GM18519 (cell line): ENCODE measurements at regions not wholly inside any gene's neighbourhood (a gene's known extent, or its start where the extent isn't known, plus 50 kb on each side); places are given as distances from the start of the nearest gene placed in this dataset.

Experiments used
- ATAC-seq: cut with Tn5 transposase; IDR thresholded peaks from one replicate; pipeline ENCODE4 v1.9.1; 2021; ENCODE audit warnings: mild to moderate bottlenecking, moderate library complexity; ENCODE audit not compliant: unreplicated experiment, low FRiP score

- ATAC-seq: no peak
Observed at GRCh38 chr20:10724449-10725173, 50.8 kb upstream of the JAG1 start.

- ATAC-seq: no peak
Observed at GRCh38 chr20:10728873-10729670, 55.3 kb upstream of the JAG1 start.

- no peak for ATAC-seq
Observed at GRCh38 chr20:10729785-10730184, 56.0 kb upstream of the JAG1 start.

GRCh38 chr20:10730629-10731183, 56.9 kb upstream of the JAG1 start:
- no peak for ATAC-seq

GRCh38 chr20:10731190-10731965, 57.6 kb upstream of the JAG1 start:
- ATAC-seq: no peak

GRCh38 chr20:10733122-10733521, 59.3 kb upstream of the JAG1 start:
- no peak for ATAC-seq

GRCh38 chr20:10735195-10735949, 61.6 kb upstream of the JAG1 start:
- ATAC-seq: no peak

GRCh38 chr20:10739134-10739533, 65.3 kb upstream of the JAG1 start:
- no peak for ATAC-seq

- no peak for ATAC-seq
Observed at GRCh38 chr20:10739566-10739965, 65.8 kb upstream of the JAG1 start.

- ATAC-seq: no peak
Observed at GRCh38 chr20:10741060-10741459, 67.3 kb upstream of the JAG1 start.

- ATAC-seq: no peak
Observed at GRCh38 chr20:10745790-10746189, 72.0 kb upstream of the JAG1 start.

GRCh38 chr20:10747019-10747418, 73.2 kb upstream of the JAG1 start:
- ATAC-seq: no peak

- ATAC-seq: no peak
Observed at GRCh38 chr20:10749084-10749483, 75.3 kb upstream of the JAG1 start.

- ATAC-seq: no peak
Observed at GRCh38 chr20:10752206-10752605, 78.4 kb upstream of the JAG1 start.

GRCh38 chr20:10754824-10755223, 81.0 kb upstream of the JAG1 start:
- no peak for ATAC-seq

GRCh38 chr20:10758446-10758845, 84.6 kb upstream of the JAG1 start:
- ATAC-seq: no peak

- no peak for ATAC-seq
Observed at GRCh38 chr20:10761232-10761631, 87.4 kb upstream of the JAG1 start.

GRCh38 chr20:10761786-10762185, 88.0 kb upstream of the JAG1 start:
- ATAC-seq: no peak

GRCh38 chr20:10762216-10762615, 88.4 kb upstream of the JAG1 start:
- no peak for ATAC-seq

GRCh38 chr20:10763112-10763511, 89.3 kb upstream of the JAG1 start:
- ATAC-seq: no peak
